ENCODE measurements at regions not wholly inside any gene's neighbourhood (a gene's known extent, or its start where the extent isn't known, plus 50 kb on each side); places are given as distances from the start of the nearest gene placed in this dataset.

GRCh38 chr6:15824811-15825210 lies 162.0 kb upstream of the DTNBP1 start:
- TF ChIP-seq YY1 (IDR thresholded peaks at IDR 0.05; ENCODE audit: extremely low read depth, insufficient replicate concordance, low read depth, low read length): no peak
- TF ChIP-seq CTCF (IDR thresholded peaks at IDR 0.05 in 2 of 3, conservative IDR thresholded peaks at IDR 0.05 in 1 of 3; ENCODE audit: borderline replicate concordance in 1 of 3, insufficient read depth in 1 of 3, low read depth in 2 of 3, low read length in 2 of 3): no peak
- no peak for TF ChIP-seq EZH2phosphoT487 (IDR thresholded peaks at IDR 0.05; ENCODE audit: borderline replicate concordance)
- TF ChIP-seq POLR2AphosphoS5 (IDR thresholded peaks at IDR 0.05; ENCODE audit: low read depth, low read length): no peak
- TF ChIP-seq ZNF274 (IDR thresholded peaks at IDR 0.05; ENCODE audit: low read depth, low read length): no peak
- TF ChIP-seq POLR2A (IDR thresholded peaks at IDR 0.05; ENCODE audit: borderline replicate concordance, extremely low read depth, insufficient read depth, insufficient read length): no peak
- no peak for TF ChIP-seq EZH2 (IDR thresholded peaks at IDR 0.05)
- TF ChIP-seq MAX (IDR thresholded peaks at IDR 0.05): no peak
- TF ChIP-seq CEBPB (IDR thresholded peaks at IDR 0.05; ENCODE audit: low read depth): no peak
- no peak for TF ChIP-seq REST (IDR thresholded peaks at IDR 0.05; ENCODE audit: low read depth)
